ENCODE measurements at regions not wholly inside any gene's neighbourhood (a gene's known extent, or its start where the extent isn't known, plus 50 kb on each side); places are given as distances from the start of the nearest gene placed in this dataset.

DNA sequence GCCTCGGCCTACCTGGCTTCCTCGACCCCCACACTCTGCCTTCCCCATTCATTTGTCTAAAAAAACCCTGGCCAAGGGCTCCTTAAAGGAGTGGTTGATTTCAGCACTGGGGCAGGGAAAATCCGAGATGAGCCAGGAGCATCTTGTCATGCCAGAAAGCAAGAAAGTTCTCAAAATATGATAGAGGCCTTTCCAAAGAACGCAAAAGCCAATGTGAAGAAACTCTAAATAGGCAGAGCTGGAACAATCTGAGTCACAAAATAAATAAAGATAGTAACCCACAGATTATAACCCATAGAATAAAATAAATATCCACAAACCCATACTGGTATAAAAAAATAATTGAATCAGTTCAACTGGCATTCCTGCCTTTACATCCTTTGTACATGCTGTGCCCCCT is 192.3 kb upstream of the SALL1 start:
- no peak for DNase-seq

DNA sequence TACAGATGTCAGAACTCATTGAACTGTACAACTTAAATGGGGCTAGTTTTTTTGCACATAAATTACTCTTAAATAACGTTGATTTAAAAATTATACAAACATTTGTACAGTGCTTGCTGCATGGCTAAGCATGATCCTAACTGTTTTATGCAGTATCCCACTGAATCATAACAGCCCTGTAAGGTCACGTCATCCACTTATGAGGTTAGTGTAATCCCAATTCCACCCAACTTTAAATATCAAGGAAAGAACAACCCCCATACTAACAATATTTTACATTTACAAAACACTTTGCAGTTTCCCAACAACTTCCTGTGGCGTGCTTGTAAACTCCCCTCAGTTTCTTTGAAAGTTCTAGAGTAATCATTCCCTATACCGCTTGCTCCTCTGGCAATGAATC is 190.1 kb upstream of the SALL1 start:
- no peak for DNase-seq

DNA sequence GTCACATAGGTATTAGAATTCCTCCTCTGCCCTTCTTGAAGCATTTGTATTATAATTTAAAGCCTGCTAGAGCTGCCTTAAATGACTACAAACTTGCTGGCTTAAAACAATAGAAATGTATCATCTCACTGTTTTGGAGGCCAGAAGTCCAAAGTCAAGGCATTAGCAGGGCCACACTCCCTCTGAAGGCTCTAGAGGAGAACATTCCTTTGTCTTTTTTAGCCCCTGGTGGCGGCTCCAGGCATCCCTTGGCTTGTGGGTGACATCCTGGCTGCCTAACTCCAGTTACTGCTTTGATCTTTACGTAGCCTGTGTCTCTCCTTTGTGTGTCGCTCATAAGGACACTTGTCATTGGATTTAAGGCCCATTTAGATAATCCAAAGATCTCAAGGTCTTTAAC is 186.6 kb upstream of the SALL1 start:
- DNase-seq, result no peak

DNA sequence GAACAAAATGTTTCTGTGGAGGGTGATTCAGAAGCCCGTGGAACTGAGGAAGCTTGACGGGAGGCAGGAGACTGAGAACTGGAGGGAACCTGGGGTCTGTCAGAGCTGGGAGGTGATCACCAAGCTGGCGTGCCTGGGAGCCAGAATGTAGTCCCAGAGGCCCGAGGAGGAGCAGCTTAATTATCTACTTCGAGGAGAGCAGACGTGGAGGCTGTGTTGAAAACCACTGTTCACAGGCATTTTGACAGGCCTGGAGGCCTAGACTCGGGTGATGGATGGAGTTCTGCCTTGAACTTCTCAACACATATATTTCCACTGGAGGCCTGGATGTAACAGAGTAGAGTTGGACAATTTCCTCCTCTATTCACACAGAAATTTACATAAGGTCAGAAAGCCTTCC is 177.7 kb upstream of the SALL1 start:
- no peak for DNase-seq

DNA sequence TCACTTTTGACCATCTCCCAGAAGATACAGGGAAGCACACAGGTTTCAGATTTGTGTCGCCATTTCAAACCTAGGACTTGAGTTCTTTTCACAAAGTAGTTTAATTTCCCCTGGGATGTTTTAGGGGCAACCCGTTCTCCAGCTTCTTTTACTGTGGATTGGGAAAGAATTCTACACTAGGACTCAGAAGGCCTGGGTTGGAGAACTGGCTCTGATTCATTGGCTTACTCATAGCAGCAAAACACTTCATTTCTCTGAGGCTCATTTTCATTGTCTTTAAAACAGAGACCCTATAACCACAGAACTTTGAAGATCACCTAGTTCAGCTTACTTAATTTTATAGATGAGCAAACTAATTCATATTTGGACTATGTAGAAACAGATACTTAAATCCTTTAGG is 175.9 kb upstream of the SALL1 start:
- DNase-seq, result no peak

DNA sequence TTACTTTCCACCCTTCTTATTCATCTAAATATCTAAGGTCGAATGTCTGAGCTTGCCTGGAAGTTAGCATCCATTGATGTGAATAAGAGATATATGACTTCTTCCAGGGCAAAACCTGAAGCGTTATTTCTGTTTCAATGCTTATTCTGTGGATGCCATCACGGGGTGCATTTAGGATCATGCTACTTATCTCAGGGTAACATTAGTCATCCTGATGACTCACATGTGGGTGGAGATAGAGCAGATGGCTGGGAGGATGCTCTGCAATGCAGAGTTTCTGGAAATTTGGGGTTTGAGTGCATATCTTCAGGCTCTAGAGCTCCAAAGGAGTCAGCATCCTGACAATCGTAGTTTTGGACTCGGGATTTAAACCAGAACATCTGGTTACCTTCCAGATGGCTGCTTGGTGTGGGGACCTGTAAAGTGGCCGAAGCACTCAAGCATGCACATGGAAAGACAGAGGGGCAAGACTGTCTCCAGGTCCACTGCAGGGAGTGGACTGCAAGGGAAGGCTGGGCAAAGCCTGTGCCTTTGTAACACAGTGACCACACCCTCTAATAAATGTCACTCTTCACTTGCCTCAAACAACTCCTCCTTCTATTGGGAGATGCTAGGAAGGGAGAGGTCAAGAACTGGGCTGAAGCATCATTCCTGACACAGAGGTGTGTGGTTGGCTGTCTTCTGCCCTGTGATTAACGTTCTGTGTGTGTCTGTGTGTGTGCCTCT is 175.2 kb upstream of the SALL1 start:
- no peak for DNase-seq

DNA sequence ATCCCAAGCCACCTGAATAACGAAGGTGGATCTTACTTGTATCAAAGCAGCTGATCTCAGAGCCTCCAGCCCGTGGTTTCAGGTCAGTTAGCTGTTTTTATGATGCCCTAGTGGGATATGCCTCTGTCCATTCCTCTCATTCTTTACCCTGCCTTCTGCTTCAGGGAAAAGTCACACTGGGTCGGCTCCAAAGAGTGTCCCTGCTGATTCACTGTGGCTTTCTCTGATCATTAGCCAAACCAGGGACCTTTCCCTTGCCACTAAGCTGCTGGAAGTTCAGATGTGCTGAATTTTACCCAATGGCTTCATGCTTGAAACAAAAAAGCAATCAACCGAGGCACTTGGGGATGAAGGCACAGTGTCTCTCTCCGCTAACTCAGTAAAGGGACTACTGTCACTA is 170.2 kb upstream of the SALL1 start:
- DNase-seq, result no peak

DNA sequence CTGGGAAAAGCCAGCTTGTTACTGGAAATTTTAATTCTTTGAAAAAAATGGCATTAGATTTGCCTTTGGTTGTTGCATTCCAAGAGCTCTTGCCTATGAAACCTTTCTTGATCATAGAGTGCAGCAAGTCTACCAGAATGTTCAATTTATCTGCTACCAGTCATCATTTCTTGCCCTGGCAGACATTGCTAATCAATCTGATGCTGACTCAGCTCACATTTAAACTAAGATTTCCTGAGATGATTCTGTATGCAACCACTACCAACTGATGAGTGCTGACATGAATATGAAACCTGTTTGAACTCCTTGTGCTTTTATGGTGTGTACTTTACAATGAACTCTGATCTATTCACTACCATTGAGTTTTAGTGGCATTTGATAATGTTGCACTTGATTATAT is 166.5 kb upstream of the SALL1 start:
- DNase-seq, result no peak

DNA sequence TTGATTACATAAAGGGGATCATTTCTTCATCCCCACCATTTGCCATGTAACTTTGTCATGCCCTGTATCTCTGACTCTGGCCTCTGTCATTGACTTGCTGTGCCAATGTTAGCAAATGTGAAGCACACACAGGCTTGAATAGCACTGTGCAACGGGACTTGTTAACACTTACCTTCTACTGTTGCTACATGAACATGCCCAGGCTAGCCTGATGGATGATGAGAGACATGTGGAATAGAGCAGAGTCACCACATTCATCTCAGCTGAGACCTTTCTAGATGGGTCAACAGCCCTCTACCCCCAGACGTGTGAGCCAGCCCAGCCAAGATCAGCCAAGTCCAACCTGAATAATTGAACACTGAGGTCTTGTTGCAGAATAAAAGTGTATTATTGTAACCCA is 162.1 kb upstream of the SALL1 start:
- no peak for DNase-seq

DNA sequence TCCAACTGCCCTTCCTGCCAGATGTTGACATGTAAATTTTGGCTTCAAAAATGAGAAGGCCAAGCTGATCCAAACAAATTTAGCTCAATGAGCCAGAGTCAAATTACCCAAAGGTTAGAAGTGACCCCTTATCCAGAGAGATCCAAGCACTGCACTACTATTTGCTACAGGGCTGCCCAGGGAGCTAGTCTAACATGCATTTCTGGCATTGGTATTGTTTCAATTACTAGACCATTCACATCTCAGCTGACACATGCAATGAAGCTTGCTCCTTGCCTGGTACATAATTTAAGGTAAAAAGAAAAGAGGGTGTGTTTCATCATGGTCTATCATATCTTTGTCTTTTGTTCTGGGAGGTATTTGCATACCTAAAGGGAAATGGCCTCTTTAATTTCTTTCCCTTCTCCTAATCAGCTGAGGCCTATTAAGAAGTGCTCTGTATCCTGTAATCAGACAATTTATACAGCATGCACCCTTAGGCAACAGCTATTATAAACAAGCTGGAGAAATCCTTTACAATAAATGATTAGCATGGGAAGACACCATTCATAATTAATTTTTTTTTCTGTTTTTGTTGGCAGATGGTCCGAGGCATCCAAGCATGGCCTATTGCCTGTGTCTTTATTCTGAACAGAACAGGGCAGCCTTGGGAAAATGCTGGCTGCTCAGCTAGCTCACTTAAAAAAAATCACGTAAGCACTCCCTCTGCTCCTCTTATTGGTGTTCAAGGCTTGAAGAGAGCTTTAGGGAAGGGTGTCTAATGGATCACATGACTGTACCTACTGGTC is 161.5 kb upstream of the SALL1 start:
- DNase-seq, result no peak

DNA sequence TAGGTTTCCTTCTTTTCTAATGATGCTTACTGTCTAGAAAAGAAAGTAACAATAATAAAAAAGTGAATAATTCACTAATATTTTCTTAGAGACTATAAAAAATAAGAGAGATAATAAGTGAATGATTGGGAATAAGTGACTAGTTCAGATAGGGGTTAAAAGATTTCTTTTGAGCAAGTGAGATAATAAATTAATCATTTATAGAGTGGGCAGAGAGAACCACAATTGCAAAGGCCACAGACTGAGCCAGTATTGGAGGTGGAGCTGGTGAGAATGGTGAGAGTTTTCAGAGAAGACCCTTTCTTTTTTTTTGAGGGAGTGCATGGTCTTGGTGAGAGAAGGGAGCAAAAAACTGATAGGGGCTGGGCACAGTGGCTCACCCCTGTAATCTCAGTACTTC is 159.1 kb upstream of the SALL1 start:
- no peak for DNase-seq

DNA sequence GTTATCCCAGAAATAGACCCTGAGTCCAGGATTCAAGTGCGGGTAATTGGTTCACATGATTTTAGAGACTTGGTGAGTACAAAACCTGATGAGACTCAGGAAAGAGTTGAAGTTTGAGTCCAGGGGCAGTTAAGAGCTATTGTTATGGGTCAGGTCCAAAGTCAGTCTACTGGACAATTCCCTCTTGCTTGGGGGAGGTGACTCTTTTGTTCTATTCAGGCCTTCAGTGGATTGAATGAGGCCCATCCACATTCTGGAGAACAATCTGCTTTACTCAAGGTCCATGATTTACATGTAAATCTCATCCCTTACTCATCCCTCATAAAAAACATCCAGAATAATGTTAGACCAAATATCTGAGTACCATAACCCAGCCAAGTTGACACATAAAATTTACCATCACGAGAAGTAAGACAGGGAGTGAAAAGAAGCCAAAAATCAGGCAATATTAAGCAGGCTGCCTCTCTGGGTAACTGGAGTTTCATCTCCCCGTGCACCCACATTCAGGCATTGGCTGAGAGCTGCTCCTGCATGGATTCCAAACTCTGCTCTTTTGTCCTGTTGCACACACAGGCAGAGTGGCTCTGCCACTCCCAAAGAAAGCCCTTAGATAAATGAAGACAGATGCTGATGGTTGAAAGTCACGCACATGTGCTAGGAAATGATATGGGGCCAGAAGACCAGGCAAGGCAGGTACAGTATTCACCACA is 156.0 kb upstream of the SALL1 start:
- DNase-seq, result no peak

DNA sequence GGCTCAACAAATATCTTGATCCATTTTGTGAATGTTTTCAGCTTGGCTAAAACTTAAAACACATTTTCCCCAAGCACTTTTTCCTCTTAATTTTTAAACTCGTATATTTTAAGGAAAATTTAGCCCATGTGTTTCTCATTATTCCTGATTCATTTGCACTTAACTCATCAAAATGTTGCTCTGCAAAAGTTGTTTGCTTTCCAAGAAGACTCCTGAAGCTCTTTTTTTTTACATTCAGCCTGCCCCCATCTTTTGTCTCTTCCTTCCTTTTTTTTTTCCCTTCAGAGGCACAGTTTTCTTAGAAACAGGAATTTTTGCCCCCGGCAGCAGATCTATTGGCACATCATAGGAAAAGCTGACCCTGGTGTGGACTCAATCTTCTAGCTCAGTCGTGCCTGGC is 155.0 kb upstream of the SALL1 start:
- no peak for DNase-seq

DNA sequence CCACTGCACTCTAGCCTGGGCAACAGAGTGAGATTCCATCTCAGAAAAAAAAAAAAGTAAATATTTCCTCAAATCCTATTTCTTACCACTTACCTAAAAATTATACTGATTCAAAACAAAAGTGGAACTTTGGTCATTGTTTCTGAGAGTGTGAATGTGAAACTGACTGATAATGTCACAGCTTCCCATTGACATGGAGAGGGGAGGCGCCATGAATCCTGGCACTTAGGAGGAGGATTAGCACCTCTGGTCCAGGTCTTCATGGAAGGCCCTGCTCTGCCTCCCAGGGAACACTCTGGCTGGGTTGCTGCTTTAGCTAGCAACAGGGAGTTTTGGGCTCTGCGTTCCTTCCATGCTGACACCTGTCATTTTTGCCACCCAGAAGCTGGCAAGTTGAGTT is 154.3 kb upstream of the SALL1 start:
- no peak for DNase-seq

DNA sequence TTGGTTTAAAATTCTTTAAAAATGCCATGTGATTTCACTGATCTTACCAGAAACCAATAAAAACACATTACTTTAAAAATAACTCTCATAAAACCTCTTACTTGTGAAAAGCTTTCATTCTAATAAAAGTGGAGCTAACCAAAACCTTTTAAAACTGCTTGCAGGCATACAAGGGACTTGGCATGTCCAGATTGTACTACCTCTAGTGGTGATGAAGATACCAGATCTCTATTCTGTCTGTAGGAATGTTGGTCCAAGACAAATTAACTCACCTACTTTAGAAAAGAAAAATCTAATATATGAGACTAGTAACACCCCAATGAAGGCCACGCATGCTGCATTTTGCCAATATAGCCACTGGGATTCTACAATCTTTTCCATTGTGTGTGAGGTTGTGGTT is 151.0 kb upstream of the SALL1 start:
- no peak for DNase-seq

DNA sequence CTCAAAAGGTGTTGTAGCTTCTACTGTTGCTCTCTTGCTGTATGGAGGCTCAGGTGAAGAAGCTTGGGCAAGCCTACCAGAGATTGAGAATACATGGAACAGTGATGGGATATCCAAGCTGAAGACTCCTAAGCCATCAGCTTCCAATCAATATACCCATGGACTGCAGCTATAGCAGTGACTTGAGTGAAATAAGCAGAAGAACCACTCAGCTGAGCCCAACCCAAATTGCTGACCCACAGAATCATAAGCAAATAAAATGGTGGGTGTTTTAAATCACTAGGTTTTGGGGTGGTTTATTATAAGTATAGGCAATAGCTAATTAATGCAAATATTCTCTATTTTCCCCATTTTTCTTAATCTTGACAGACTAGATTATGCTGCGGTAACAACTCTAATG is 147.7 kb upstream of the SALL1 start:
- DNase-seq, result no peak

DNA sequence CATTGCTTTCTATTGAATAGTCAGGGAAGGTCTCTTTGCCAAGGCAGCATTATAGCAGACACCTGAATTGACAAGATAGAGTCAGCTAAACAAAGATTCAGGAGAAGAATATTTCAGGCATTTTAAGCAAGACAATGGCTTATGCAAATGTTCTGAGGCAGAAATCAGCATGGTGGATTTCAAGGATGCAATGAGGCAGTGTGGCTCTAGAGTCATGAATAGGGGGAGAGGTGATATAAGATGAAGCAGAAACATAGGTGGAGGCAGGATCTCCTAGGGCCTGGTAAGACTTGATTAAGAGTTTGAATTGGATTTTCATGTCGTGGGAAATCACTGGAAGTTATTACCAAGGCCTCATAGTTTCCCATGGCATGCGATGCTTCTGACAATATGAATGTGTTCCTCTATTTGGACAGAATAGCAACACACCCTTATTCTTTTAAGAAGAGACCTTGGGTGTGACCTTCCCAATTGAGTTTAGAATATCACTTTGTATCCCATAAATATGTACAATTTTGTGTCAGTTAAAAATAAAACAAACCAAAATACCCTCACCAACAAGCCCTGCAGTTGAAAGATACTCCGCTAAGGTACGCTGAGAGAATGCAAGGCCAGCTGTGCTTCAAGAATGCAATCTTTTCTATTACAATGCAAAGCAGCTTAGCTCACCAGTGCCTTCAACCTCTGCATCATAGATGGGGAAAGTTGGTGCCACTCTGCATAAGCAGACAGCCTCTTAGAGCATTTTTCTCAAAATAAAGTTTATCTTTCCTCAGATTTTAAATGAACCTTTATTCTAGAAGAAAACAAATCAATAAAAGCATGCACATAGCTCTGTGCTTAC is 139.6 kb upstream of the SALL1 start:
- no peak for DNase-seq

DNA sequence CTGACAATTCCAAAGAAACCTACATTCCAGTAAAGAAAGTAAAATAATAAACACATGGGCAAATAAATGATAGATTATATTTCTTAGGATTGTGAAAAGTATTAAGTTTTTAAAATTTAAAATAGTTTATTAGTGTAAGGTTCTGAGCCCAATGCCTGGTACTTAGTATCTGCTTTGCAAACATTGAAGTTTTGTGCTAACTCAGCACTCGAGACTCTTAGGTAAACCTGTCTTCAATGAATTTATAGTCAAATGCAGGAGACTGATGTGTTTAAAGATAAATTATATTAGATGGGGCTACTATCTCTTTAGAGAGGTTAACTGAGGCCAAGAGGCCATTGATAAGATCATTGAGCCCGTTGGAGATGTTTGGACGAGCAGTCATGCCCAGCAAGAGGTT is 138.3 kb upstream of the SALL1 start:
- no peak for DNase-seq

DNA sequence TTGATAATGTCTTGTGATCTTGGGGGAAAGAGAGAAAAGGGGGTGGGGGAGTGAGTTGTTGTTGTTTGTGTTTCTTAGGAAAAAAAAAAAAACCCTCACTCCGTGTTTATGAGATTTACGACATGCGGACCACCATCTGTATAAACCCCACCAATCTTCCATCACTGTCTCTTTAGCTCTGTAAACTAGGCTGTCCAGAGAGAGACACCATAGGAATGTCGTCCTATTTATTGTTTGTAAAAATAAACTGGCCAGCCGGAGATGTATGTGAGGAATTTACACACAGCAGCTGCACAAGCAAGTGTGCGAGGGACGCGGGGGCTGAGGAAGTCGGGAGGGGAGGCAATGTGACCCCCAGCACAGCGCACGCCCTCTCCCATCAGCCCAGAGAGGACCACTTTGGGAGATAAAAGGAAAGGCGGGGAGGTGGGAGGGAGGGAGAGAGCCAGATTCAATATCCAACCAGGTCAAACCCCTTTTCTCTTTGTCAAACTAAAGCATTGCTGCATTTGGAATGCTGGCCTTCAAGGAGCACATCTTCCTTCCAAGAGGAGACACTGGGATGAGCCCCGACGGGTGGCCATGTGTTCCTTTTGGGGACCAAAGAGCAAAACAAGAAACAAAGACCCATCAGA is 136.2 kb upstream of the SALL1 start:
- no peak for DNase-seq

DNA sequence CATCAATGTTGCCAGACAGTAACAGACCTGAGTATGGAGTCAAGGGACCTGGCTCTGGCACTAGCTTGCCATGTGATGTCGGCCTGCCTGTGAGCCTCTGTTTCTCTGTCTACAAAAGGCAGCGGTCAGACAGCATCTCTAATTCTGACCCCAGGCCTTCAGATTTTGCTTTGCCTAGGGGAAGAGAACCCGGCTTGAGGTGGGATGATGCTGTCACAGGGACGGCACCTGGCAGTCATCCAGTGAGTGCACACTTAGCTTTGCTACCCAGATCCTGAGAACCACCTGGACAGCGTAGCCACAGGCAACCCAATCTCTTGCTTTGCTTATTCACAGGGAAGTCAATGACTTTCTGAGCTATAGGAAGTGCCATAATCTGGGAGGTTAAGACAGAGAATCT is 135.2 kb upstream of the SALL1 start:
- no peak for DNase-seq

DNA sequence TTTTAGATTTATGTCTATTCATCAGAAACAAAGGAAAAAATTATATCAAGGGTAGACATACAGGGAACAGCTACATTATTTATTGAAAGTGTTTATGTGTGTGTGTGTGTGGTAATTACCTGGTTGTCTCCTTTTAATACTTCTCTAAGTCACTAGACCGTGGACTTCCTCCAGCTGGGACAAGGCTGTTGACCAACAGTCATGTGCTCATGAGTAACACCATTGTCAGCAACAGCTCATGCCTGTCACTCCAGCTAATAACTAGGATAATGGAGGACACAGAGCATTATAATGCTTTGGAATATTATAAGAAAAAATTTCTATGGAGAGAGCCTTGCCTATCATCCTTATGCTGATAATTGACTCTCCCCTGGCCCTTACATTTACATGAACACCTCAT is 125.3 kb upstream of the SALL1 start:
- DNase-seq, result no peak

DNA sequence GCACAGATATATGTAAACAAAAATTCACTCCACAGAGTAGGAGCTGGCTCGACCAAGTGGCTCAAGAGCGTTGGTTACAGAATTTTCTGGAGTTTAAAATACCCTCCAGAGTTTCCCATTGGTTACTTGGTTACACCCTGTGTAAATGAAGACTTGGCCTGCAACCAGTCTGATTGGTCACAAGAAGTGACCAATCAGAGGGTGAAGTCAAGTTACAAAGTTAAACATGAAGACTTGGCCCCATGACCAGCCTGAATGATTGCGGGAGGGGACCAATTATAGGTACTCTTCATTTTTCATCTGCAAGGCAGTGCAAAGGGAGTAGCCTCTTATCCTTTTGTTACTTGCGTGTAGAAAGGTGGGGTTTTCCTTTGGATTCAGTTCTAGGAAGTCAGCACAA is 121.3 kb upstream of the SALL1 start:
- DNase-seq, result no peak

Data from activated CD4-positive, alpha-beta T cell treated with anti-CD3 and anti-CD28 coated beads, Interleukin-2, amount 50 U/mL, for 48 hours (primary cell).